A673 (cell line): ENCODE measurements at regions not wholly inside any gene's neighbourhood (a gene's known extent, or its start where the extent isn't known, plus 50 kb on each side); places are given as distances from the start of the nearest gene placed in this dataset.

Source experiments
- BruUV-seq: library from RNA; stranded (reverse); fragments of 400-500 nt; replicated peaks from 2 replicates; lab custom pipeline; 2021; lab: Mats Ljungman, UMichigan
- CTCF ChIA-PET: fragments of 300-600 bp; sonication (Branson Sonifier 250); formaldehyde crosslinking; loops from one replicate; lab custom pipeline; 2022; ENCODE audit warnings: antibody characterized with exemption; lab: Charles Lee
- POLR2A ChIA-PET: fragments of 300-600 bp; sonication (Branson Sonifier 250); formaldehyde crosslinking; loops from one replicate; lab custom pipeline; 2022; ENCODE audit warnings: antibody characterized with exemption; ENCODE audit not compliant: low non-redundant PET; lab: Charles Lee
- DNase-seq: peaks from one replicate; pipeline ENCODE4 v3.0.0-alpha.2; 2015; ENCODE audit warnings: low spot score
- H3K27ac ChIP-seq: fragments of 200-600 bp; sonication (generic); 2 replicates; pipeline ENCODE4 v1.5.1; 2016; ENCODE audit warnings: mixed run types, low read depth, mild to moderate bottlenecking, mixed read lengths, antibody characterized with exemption, low read length; ENCODE audit not compliant: poor library complexity, severe bottlenecking
- H3K27me3 ChIP-seq: fragments of 200-600 bp; sonication (generic); replicated peaks from 2 replicates; pipeline ENCODE4 v1.6.1; 2017; ENCODE audit warnings: mixed run types, low read depth, mild to moderate bottlenecking, mixed read lengths, antibody characterized with exemption, low read length; ENCODE audit not compliant: insufficient read depth, poor library complexity
- H3K36me3 ChIP-seq: fragments of 200-600 bp; sonication (generic); 2 replicates; pipeline ENCODE4 v1.6.1; 2016; ENCODE audit warnings: mixed run types, mild to moderate bottlenecking, mixed read lengths, antibody characterized with exemption, low read length; ENCODE audit not compliant: insufficient read depth, poor library complexity, severe bottlenecking
- H3K4me1 ChIP-seq: fragments of 200-600 bp; sonication (generic); 2 replicates; pipeline ENCODE4 v1.6.1; 2017; ENCODE audit warnings: mixed run types, mild to moderate bottlenecking, mixed read lengths, antibody characterized with exemption, low read length; ENCODE audit not compliant: insufficient read depth, poor library complexity, severe bottlenecking
- H3K4me3 ChIP-seq: fragments of 200-600 bp; sonication (generic); 2 replicates; pipeline ENCODE4 v1.5.1; 2016; ENCODE audit warnings: low read depth, mixed run types, mild to moderate bottlenecking, mixed read lengths, low read length; ENCODE audit not compliant: poor library complexity, severe bottlenecking
- H3K9me3 ChIP-seq: fragments of 200-600 bp; sonication (generic); 2 replicates; pipeline ENCODE4 v1.6.1; 2016; ENCODE audit warnings: mixed run types, low read depth, mild to moderate bottlenecking, mixed read lengths, antibody characterized with exemption, low read length; ENCODE audit not compliant: poor library complexity, severe bottlenecking
- EZH2 ChIP-seq: fragments of 200-600 bp; sonication (generic); IDR thresholded peaks from 2 replicates; pipeline ENCODE4 v1.6.1; 2017; ENCODE audit warnings: borderline replicate concordance, low read depth, mild to moderate bottlenecking, mixed read lengths, antibody characterized with exemption, low read length; ENCODE audit not compliant: poor library complexity, severe bottlenecking
- intact Hi-C: fragments of 100-400 bp; cut with micrococcal nuclease; formaldehyde crosslinking; loops from one replicate; pipeline ENCODE4 v1.10.0; 2022; ENCODE audit not compliant: unreplicated experiment
- TF ChIP-seq, protein P1 (sequence below): fragments of 300-800, 200-600 bp; sonication (generic); conservative IDR thresholded peaks from 2 replicates; pipeline ENCODE4 v1.5.1; 2017; ENCODE audit warnings: low read depth, mild to moderate bottlenecking, antibody characterized with exemption, low read length, moderate library complexity, mixed read lengths

DNA sequence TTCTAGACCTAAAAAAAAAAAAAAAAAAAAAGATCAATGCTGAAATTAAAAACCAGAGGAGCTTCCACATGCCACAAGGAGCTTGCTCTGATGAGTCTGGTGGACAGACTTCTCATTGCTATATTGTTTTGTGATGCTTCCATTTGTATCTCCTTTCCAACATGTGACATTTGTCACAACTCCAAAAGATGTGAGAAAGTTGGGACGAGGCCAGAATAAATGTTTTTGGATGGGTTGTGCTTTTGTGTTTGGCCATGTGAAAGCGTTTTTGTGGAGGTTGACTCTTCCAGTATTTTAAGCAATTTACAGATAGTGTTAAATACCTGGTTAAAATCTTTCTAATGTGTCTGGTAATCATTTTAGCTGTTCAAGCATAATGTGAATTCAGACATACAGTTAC lies 280.1 kb downstream of the SKAP2 start:
- no peak overlapping the region for H3K27ac ChIP-seq
- H3K4me1 ChIP-seq = no peaks in the 10 kb centered on the region
- no peaks in the 10 kb centered on the region for H3K36me3 ChIP-seq
- peaks cover 57% of the 10 kb centered on the region for H3K27me3 ChIP-seq
- POLR2A ChIA-PET = no interaction called here
- TF ChIP-seq EZH2 = no peak
- TF ChIP-seq, protein P1, sequence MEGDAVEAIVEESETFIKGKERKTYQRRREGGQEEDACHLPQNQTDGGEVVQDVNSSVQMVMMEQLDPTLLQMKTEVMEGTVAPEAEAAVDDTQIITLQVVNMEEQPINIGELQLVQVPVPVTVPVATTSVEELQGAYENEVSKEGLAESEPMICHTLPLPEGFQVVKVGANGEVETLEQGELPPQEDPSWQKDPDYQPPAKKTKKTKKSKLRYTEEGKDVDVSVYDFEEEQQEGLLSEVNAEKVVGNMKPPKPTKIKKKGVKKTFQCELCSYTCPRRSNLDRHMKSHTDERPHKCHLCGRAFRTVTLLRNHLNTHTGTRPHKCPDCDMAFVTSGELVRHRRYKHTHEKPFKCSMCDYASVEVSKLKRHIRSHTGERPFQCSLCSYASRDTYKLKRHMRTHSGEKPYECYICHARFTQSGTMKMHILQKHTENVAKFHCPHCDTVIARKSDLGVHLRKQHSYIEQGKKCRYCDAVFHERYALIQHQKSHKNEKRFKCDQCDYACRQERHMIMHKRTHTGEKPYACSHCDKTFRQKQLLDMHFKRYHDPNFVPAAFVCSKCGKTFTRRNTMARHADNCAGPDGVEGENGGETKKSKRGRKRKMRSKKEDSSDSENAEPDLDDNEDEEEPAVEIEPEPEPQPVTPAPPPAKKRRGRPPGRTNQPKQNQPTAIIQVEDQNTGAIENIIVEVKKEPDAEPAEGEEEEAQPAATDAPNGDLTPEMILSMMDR = no peak
- CTCF ChIA-PET = interaction anchor here (0.7 kb wide), 1 partner anchor 215 kb away, joined by 6 read pairs; no protein-coding TSS in a partner anchor
- no peak for DNase-seq
- H3K9me3 ChIP-seq = no peaks in the 10 kb centered on the region
- BruUV-seq = no TSS peak
- no peak overlapping the region for H3K4me3 ChIP-seq
- intact Hi-C loops = no loop called here

DNA sequence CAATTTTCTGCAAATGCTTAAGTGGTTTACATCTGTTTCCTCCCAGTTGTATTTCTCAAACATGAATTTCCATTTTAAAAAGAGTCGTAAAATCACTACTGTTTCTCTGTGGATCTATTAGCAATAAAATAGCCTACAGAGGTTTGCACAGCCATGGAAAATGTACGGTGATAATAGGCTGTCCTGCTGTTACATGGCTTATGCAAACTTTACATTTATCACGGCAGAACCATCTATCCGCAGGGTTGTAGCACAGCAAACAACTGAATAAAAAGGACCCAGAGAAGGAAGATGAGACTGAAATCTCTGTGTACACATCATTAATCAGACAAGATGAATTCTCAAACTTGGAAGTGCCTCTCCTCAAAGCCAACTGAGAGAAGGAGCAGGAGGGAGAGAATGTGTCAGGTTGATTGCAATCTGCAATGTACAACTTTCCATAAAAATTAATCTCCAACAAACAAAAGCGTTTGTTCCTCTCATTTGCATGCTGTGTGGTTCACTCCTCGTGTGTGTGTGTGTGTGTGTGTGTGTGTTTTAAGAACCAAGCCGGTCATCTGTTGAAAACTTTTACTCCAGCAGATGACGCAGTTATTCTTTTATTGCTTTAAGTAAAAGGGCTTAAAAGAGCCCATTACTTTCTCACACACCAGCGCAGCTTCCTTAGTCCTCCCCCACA lies 279.3 kb downstream of the SKAP2 start:
- intact Hi-C loops = no loop called here
- H3K27me3 ChIP-seq = peaks cover 58% of the 10 kb centered on the region
- no TSS peak for BruUV-seq
- CTCF ChIA-PET = no interaction called here
- POLR2A ChIA-PET = no interaction called here
- TF ChIP-seq, protein P1 = no peak
- TF ChIP-seq EZH2 = no peak
- H3K4me3 ChIP-seq = no peak overlapping the region
- DNase-seq = no peak
- no peaks in the 10 kb centered on the region for H3K36me3 ChIP-seq
- H3K9me3 ChIP-seq = no peaks in the 10 kb centered on the region
- no peaks in the 10 kb centered on the region for H3K4me1 ChIP-seq
- H3K27ac ChIP-seq = no peak overlapping the region

DNA sequence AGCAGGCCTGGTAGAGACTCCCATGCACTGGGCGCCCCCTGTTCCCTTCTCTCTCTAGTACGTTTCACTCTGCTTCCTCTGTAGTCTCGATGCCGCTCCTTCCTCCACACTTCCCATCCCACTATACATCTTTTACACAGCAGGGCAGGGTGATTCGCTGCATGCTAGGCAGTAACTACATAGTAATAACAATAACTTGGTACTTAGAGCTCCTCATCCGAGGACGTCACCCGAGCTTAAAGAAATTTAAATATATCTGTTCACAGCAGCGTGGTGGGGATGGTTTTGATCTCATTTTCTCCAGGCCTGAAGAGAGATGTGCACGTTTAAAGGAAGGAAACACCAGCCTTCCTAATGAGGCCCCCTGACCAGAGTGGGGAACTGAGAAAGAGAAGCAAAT lies 276.9 kb downstream of the SKAP2 start:
- Histone ChIP-seq H3K4me3 (no peak overlapping the region), H3K9me3 (no peaks in the 10 kb centered on the region), H3K27me3 (peaks cover 57% of the 10 kb centered on the region), H3K27ac (no peak overlapping the region), H3K4me1 (no peaks in the 10 kb centered on the region), H3K36me3 (no peaks in the 10 kb centered on the region)
- ChIA-PET CTCF (no interaction called here), POLR2A (no interaction called here)
- intact Hi-C loops = no loop called here
- DNase-seq = no peak
- no TSS peak for BruUV-seq
- TF ChIP-seq EZH2 = no peak
- TF ChIP-seq, protein P1 = no peak
